GM23338 (cell line): ENCODE measurements at regions not wholly inside any gene's neighbourhood (a gene's known extent, or its start where the extent isn't known, plus 50 kb on each side); places are given as distances from the start of the nearest gene placed in this dataset.

ENCODE experiments used
- CREB1 ChIP-seq: fragments of 250-450 bp; sonication (Bioruptor Pico); IDR thresholded peaks from 2 replicates; pipeline ENCODE4 v1.5.0; 2020; ENCODE audit warnings: low read depth, mild to moderate bottlenecking, moderate library complexity
- CTCF ChIP-seq, 2 experiments: fragments of 200-600 bp in 1 of 2; sonication (generic) in 1 of 2; conservative IDR thresholded peaks; 2 replicates each; pipeline versions ENCODE4 v1.5.1 to v1.6.1; 2016 to 2017; ENCODE audit warnings: antibody characterized with exemption in 2 of 2, low read depth in 2 of 2, mild to moderate bottlenecking in 2 of 2, moderate library complexity in 1 of 2
- EZH2 ChIP-seq: fragments of 200-600 bp; sonication (generic); IDR thresholded peaks from one replicate; pipeline ENCODE4 v1.8.0; 2017; ENCODE audit warnings: antibody characterized with exemption, mild to moderate bottlenecking, low read depth; ENCODE audit not compliant: unreplicated experiment
- EZH2phosphoT487 ChIP-seq: fragments of 200-600 bp; sonication (generic); IDR thresholded peaks from one replicate; pipeline ENCODE4 v1.8.1; 2018; ENCODE audit warnings: antibody characterized with exemption; ENCODE audit not compliant: unreplicated experiment
- JUNB ChIP-seq: IDR thresholded peaks from one replicate; pipeline ENCODE4 v1.6.1; 2016; ENCODE audit warnings: antibody characterized with exemption; ENCODE audit not compliant: unreplicated experiment
- POLR2AphosphoS5 ChIP-seq: IDR thresholded peaks from 2 replicates; pipeline ENCODE4 v1.6.1; 2016; ENCODE audit warnings: antibody characterized with exemption, low read depth
- REST ChIP-seq: IDR thresholded peaks from one replicate; pipeline ENCODE4 v1.6.1; 2018; ENCODE audit warnings: antibody characterized with exemption; ENCODE audit not compliant: unreplicated experiment
- ZNF114 ChIP-seq: fragments of 250-450 bp; sonication (Bioruptor Pico); IDR thresholded peaks from 2 replicates; pipeline ENCODE4 v1.5.0; 2020; ENCODE audit warnings: mild to moderate bottlenecking, moderate library complexity
- ZNF331 ChIP-seq: fragments of 250-450 bp; sonication (Bioruptor Pico); IDR thresholded peaks from 2 replicates; pipeline ENCODE4 v1.5.0; 2020; ENCODE audit warnings: low read depth, mild to moderate bottlenecking, moderate library complexity

- TF ChIP-seq CTCF (conservative IDR thresholded peaks at IDR 0.05; ENCODE audit: low read depth in 2 of 2) (no peak), EZH2 (no peak), REST (no peak), JUNB (no peak), ZNF114 (CRISPR knock-in tag) (no peak), POLR2AphosphoS5 (no peak), CREB1 (CRISPR knock-in tag) (no peak), ZNF331 (CRISPR knock-in tag) (no peak), EZH2phosphoT487 (no peak)
Observed at GRCh38 chr3:152146461-152146860, 122.3 kb upstream of the MBNL1 start.
